Cardiac muscle cell (in vitro differentiated cells and primary cell): ENCODE measurements at regions not wholly inside any gene's neighbourhood (a gene's known extent, or its start where the extent isn't known, plus 50 kb on each side); places are given as distances from the start of the nearest gene placed in this dataset.
"Not testable (repeated sequence)": the region's sequence is repeated elsewhere in the genome, so short reads cannot be mapped to it uniquely, and the experiment has no call there.

Experiments
- DNase-seq, 2 donors: peaks; one replicate each; pipeline versions ENCODE4 v3.0.0 to v3.0.0-alpha.2; 2010 to 2017; ENCODE audit warnings: low read depth in 1 of 2, low spot score in 1 of 2
- H3K27ac ChIP-seq: fragments of 200-600 bp; sonication (generic); 2 replicates; pipeline ENCODE4 v1.5.1; 2016
- H3K27me3 ChIP-seq: fragments of 200-600 bp; sonication (generic); 2 replicates; pipeline ENCODE4 v1.6.0; 2016; ENCODE audit warnings: control low read depth
- H3K36me3 ChIP-seq: fragments of 200-600 bp; sonication (generic); 2 replicates; pipeline ENCODE4 v1.5.1; 2016; ENCODE audit warnings: control low read depth
- H3K4me1 ChIP-seq: fragments of 200-600 bp; sonication (generic); 2 replicates; pipeline ENCODE4 v1.8.1; 2017; ENCODE audit warnings: low read depth, mild to moderate bottlenecking, mixed run types
- H3K4me3 ChIP-seq: fragments of 200-600 bp; sonication (generic); 2 replicates; pipeline ENCODE4 v1.5.1; 2016; ENCODE audit warnings: mild to moderate bottlenecking
- H3K9me3 ChIP-seq: fragments of 200-600 bp; sonication (generic); 2 replicates; pipeline ENCODE4 v1.5.1; 2017; ENCODE audit warnings: low read depth, mild to moderate bottlenecking, control low read depth
- CTCF ChIP-seq: IDR thresholded peaks from 2 replicates; pipeline ENCODE4 v1.5.1; 2012; ENCODE audit warnings: low read depth, mild to moderate bottlenecking, low read length

- H3K9me3 ChIP-seq, result no peaks in the 10 kb centered on the region
- no peak overlapping the region for H3K27ac ChIP-seq
- H3K4me1 ChIP-seq, result no peaks in the 10 kb centered on the region
- no peak for DNase-seq
- no peaks in the 10 kb centered on the region for H3K27me3 ChIP-seq
- TF ChIP-seq CTCF, result no peak
- no peaks in the 10 kb centered on the region for H3K36me3 ChIP-seq
- H3K4me3 ChIP-seq, result no peak overlapping the region
Observed at GRCh38 chr7:68074242-68074641, 1077.6 kb downstream of the TYW1 start.

GRCh38 chr7:68078157-68078710 is 1081.6 kb downstream of the TYW1 start:
- Histone ChIP-seq H3K27ac (no peak overlapping the region), H3K4me3 (no peak overlapping the region), H3K4me1 (no peaks in the 10 kb centered on the region), H3K36me3 (no peaks in the 10 kb centered on the region), H3K27me3 (no peaks in the 10 kb centered on the region), H3K9me3 (no peaks in the 10 kb centered on the region)
- no peak for DNase-seq
- no peak for TF ChIP-seq CTCF

- not testable (repeated sequence) for H3K27ac ChIP-seq, H3K4me1 ChIP-seq, H3K36me3 ChIP-seq, DNase-seq, H3K27me3 ChIP-seq, H3K4me3 ChIP-seq, H3K9me3 ChIP-seq
Observed at GRCh38 chr7:68082066-68082960, 1085.7 kb downstream of the TYW1 start.

- H3K36me3 ChIP-seq, H3K27ac ChIP-seq, H3K27me3 ChIP-seq, H3K9me3 ChIP-seq, DNase-seq, H3K4me1 ChIP-seq, H3K4me3 ChIP-seq: not testable (repeated sequence)
Observed at GRCh38 chr7:68082961-68083657, 1086.5 kb downstream of the TYW1 start.

- Histone ChIP-seq H3K9me3 (no peaks in the 10 kb centered on the region), H3K27ac (no peak overlapping the region), H3K4me1 (no peaks in the 10 kb centered on the region), H3K36me3 (no peaks in the 10 kb centered on the region), H3K27me3 (no peaks in the 10 kb centered on the region), H3K4me3 (no peak overlapping the region)
- no peak for DNase-seq
- TF ChIP-seq CTCF, result no peak
Observed at GRCh38 chr7:68087401-68087800, 1090.8 kb downstream of the TYW1 start.

GRCh38 chr7:68088879-68089278 is 1092.2 kb downstream of the TYW1 start:
- DNase-seq, result no peak
- H3K4me1 ChIP-seq, result no peaks in the 10 kb centered on the region
- H3K9me3 ChIP-seq, result no peaks in the 10 kb centered on the region
- no peak overlapping the region for H3K4me3 ChIP-seq
- no peak for TF ChIP-seq CTCF
- no peaks in the 10 kb centered on the region for H3K36me3 ChIP-seq
- H3K27ac ChIP-seq, result no peak overlapping the region
- H3K27me3 ChIP-seq, result no peaks in the 10 kb centered on the region

GRCh38 chr7:68090256-68090655 is 1093.6 kb downstream of the TYW1 start:
- not testable (repeated sequence) for H3K4me3 ChIP-seq, DNase-seq, H3K4me1 ChIP-seq, H3K9me3 ChIP-seq, H3K27me3 ChIP-seq, H3K36me3 ChIP-seq, H3K27ac ChIP-seq
